ENCODE measurements at regions not wholly inside any gene's neighbourhood (a gene's known extent, or its start where the extent isn't known, plus 50 kb on each side); places are given as distances from the start of the nearest gene placed in this dataset.

DNA sequence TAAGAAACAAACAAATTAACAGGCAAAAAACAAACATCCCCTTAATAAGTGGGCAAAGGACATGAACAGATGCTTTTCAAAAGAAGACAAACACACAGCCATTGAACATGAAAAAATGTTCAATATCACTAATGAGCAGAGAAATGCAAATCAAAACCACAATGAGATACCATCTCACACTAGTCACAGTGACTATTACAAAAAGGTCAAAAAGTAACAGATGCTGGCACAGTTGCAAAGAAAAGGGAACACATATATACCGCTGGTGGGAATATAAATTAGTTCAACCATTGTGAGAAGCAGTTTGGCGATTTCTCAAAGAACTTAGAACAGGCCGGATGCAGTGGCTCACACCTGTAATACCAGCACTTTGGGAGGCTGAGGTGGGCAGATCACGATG is 146.1 kb upstream of the NEIL3 start:
- TF ChIP-seq, protein P1, sequence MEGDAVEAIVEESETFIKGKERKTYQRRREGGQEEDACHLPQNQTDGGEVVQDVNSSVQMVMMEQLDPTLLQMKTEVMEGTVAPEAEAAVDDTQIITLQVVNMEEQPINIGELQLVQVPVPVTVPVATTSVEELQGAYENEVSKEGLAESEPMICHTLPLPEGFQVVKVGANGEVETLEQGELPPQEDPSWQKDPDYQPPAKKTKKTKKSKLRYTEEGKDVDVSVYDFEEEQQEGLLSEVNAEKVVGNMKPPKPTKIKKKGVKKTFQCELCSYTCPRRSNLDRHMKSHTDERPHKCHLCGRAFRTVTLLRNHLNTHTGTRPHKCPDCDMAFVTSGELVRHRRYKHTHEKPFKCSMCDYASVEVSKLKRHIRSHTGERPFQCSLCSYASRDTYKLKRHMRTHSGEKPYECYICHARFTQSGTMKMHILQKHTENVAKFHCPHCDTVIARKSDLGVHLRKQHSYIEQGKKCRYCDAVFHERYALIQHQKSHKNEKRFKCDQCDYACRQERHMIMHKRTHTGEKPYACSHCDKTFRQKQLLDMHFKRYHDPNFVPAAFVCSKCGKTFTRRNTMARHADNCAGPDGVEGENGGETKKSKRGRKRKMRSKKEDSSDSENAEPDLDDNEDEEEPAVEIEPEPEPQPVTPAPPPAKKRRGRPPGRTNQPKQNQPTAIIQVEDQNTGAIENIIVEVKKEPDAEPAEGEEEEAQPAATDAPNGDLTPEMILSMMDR (IDR thresholded peaks at IDR 0.05), result no peak
- no peak for TF ChIP-seq POLR2A (IDR thresholded peaks at IDR 0.05)

Measured in uterus (tissue), 2 donors.